ENCODE measurements at regions not wholly inside any gene's neighbourhood (a gene's known extent, or its start where the extent isn't known, plus 50 kb on each side); places are given as distances from the start of the nearest gene placed in this dataset.

GRCh38 chr20:41693136-41693979 lies 75.2 kb upstream of the CHD6 start:
- peak overlapping the region; percentile 95 for H2AFZ ChIP-seq (ENCODE audit: low read depth)
- peak overlapping the region; percentile 81 for H3K27ac ChIP-seq
- TF ChIP-seq CTCF (conservative IDR thresholded peaks at IDR 0.05; ENCODE audit: low read depth, low read length), result peak; percentile 85
- H3K4me3 ChIP-seq (IDR thresholded peaks at IDR 0.05; ENCODE audit: insufficient read depth, low read depth, low read length), result no peak overlapping the region
- H3K36me3 ChIP-seq (ENCODE audit: insufficient read depth), result no peaks in the 10 kb centered on the region
- no peaks in the 10 kb centered on the region for H3K79me2 ChIP-seq (ENCODE audit: insufficient read depth, low read depth)
- no peaks in the 10 kb centered on the region for H3K27me3 ChIP-seq (ENCODE audit: insufficient read depth, low read depth)
- peak overlapping the region; percentile 65 for H3K4me2 ChIP-seq
- no peaks in the 10 kb centered on the region for H4K20me1 ChIP-seq (ENCODE audit: insufficient read depth)
- peak overlapping the region; percentile 67 for H3K9ac ChIP-seq
- H3K4me1 ChIP-seq (ENCODE audit: low read depth, poor library complexity, severe bottlenecking), result peaks cover 34% of the 10 kb centered on the region

DNA sequence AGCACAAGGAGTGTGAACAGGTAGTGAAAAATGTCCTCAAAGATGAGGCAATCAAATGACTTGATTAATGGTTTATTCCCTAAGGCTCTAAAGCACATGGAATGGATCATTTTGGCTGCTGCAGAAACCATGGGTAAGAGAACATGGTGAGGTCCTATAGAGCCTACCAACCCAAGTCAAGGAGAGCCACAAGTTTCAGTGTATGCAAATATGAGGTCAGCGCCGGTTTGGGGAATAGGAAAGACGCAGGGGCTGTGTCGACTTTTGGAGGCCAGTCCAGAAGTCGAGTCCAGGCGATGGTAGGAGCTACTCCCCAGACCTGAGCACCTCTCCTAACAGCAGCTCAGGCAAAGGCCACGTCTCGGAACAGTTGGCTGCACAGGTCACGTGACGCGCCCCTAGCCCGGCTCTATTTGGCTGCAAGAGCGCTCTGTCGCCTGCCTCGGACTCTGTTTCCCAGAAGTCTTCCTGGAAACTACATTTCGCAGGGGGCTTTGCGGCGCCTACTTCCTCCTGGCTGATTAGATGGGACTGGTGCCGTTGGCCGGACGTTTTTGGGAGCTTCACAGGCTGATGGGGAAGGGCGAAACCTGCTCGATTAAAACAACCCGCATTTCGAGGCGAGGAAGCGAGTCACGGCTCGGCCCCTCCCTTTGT lies 74.4 kb upstream of the CHD6 start:
- peak overlapping the region; percentile 67 for H3K9ac ChIP-seq
- no peaks in the 10 kb centered on the region for H4K20me1 ChIP-seq (ENCODE audit: insufficient read depth)
- TF ChIP-seq CTCF (conservative IDR thresholded peaks at IDR 0.05; ENCODE audit: low read depth, low read length), result no peak
- peak overlapping the region; percentile 65 for H3K4me2 ChIP-seq
- H2AFZ ChIP-seq (ENCODE audit: low read depth), result peak overlapping the region; percentile 95
- H3K4me1 ChIP-seq (ENCODE audit: low read depth, poor library complexity, severe bottlenecking), result peaks cover 32% of the 10 kb centered on the region
- no peak overlapping the region for H3K4me3 ChIP-seq (IDR thresholded peaks at IDR 0.05; ENCODE audit: insufficient read depth, low read depth, low read length)
- H3K36me3 ChIP-seq (ENCODE audit: insufficient read depth), result no peaks in the 10 kb centered on the region
- H3K27ac ChIP-seq, result peak overlapping the region; percentile 81
- no peaks in the 10 kb centered on the region for H3K27me3 ChIP-seq (ENCODE audit: insufficient read depth, low read depth)
- H3K79me2 ChIP-seq (ENCODE audit: insufficient read depth, low read depth), result no peaks in the 10 kb centered on the region

DNA sequence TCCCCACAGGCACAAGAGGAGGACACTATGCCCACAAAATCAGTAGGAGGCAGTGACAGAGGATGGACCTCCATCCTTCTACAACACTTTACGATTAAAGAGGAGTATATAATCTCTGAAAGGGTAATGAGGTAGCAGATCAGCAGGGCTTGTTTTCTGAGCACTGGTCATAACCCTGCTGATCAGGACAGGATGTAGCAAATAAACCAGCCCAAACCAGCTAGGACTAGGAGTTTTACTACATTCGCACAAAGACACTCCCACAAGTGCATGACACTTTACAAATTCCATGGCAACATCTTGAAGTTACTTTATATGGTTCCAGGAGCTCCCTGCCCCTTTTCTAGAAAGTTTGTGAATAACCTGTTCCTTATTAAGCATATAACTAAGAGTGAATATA lies 73.3 kb upstream of the CHD6 start:
- Histone ChIP-seq H2AFZ (ENCODE audit: low read depth) (peak overlapping the region; percentile 95; the same call in 1 of the 2 replicates), H3K79me2 (ENCODE audit: insufficient read depth, low read depth) (no peaks in the 10 kb centered on the region), H3K4me3 (IDR thresholded peaks at IDR 0.05; ENCODE audit: insufficient read depth, low read depth, low read length) (no peak overlapping the region), H3K27ac (no peak overlapping the region), H3K27me3 (ENCODE audit: insufficient read depth, low read depth) (no peaks in the 10 kb centered on the region), H4K20me1 (ENCODE audit: insufficient read depth) (no peaks in the 10 kb centered on the region), H3K4me2 (no peak overlapping the region), H3K4me1 (ENCODE audit: low read depth, poor library complexity, severe bottlenecking) (peaks cover 25% of the 10 kb centered on the region), H3K36me3 (ENCODE audit: insufficient read depth) (no peaks in the 10 kb centered on the region), H3K9ac (no peak overlapping the region)
- TF ChIP-seq CTCF (conservative IDR thresholded peaks at IDR 0.05; ENCODE audit: low read depth, low read length), result no peak

GRCh38 chr20:41690702-41691101 lies 72.5 kb upstream of the CHD6 start:
- no peaks in the 10 kb centered on the region for H3K79me2 ChIP-seq (ENCODE audit: insufficient read depth, low read depth)
- no peak overlapping the region for H3K27ac ChIP-seq
- no peaks in the 10 kb centered on the region for H4K20me1 ChIP-seq (ENCODE audit: insufficient read depth)
- no peak overlapping the region for H3K4me2 ChIP-seq
- no peaks in the 10 kb centered on the region for H3K27me3 ChIP-seq (ENCODE audit: insufficient read depth, low read depth)
- no peak overlapping the region for H3K9ac ChIP-seq
- no peak overlapping the region for H2AFZ ChIP-seq (ENCODE audit: low read depth)
- no peaks in the 10 kb centered on the region for H3K36me3 ChIP-seq (ENCODE audit: insufficient read depth)
- peaks cover 23% of the 10 kb centered on the region for H3K4me1 ChIP-seq (ENCODE audit: low read depth, poor library complexity, severe bottlenecking)
- no peak for TF ChIP-seq CTCF (conservative IDR thresholded peaks at IDR 0.05; ENCODE audit: low read depth, low read length)
- H3K4me3 ChIP-seq (IDR thresholded peaks at IDR 0.05; ENCODE audit: insufficient read depth, low read depth, low read length), result no peak overlapping the region
